Nephron (organoid): ENCODE measurements at regions not wholly inside any gene's neighbourhood (a gene's known extent, or its start where the extent isn't known, plus 50 kb on each side); places are given as distances from the start of the nearest gene placed in this dataset.

Experiments used
- H3K27ac Mint-ChIP-seq, 3 experiments: 2 replicates each; pipeline ENCODE4 v1.8.0; 2020; ENCODE audit warnings: mixed read lengths in 3 of 3, mild to moderate bottlenecking in 2 of 3, moderate library complexity in 1 of 3
- H3K27me3 Mint-ChIP-seq: 2 replicates; pipeline ENCODE4 v1.8.0; 2021; ENCODE audit warnings: low read depth, mild to moderate bottlenecking, moderate library complexity, mixed read lengths
- H3K36me3 Mint-ChIP-seq: 2 replicates; pipeline ENCODE4 v1.8.0; 2020; ENCODE audit warnings: low read depth, mixed read lengths
- H3K4me1 Mint-ChIP-seq: 2 replicates; pipeline ENCODE4 v1.8.0; 2020; ENCODE audit warnings: mixed read lengths
- H3K4me3 Mint-ChIP-seq, 3 experiments: 2 replicates each; pipeline ENCODE4 v1.8.0; 2020; ENCODE audit warnings: mild to moderate bottlenecking in 3 of 3, mixed read lengths in 3 of 3, moderate library complexity in 2 of 3
- H3K9me3 Mint-ChIP-seq: 2 replicates; pipeline ENCODE4 v1.8.0; 2020; ENCODE audit warnings: mixed read lengths
- CTCF ChIP-seq, 3 experiments: fragments of 200-600 bp; sonication (generic); IDR thresholded peaks; one replicate each; pipeline ENCODE4 v1.5.0; 2021; ENCODE audit warnings: antibody characterized with exemption in 3 of 3; ENCODE audit not compliant: unreplicated experiment in 3 of 3

GRCh38 chr6:113347436-113347835 is 509.7 kb upstream of the MARCKS start:
- Mint-ChIP-seq H3K4me3 (no peak overlapping the region), H3K27ac (no peak overlapping the region), H3K36me3 (no peaks in the 10 kb centered on the region), H3K27me3 (no peaks in the 10 kb centered on the region), H3K9me3 (no peaks in the 10 kb centered on the region), H3K4me1 (peaks cover 25% of the 10 kb centered on the region)
- no peak for TF ChIP-seq CTCF (IDR thresholded peaks at IDR 0.05; ENCODE audit: unreplicated experiment in 3 of 3)

GRCh38 chr6:113350461-113350860 is 506.7 kb upstream of the MARCKS start:
- H3K4me1 Mint-ChIP-seq, result peaks cover 33% of the 10 kb centered on the region
- H3K27me3 Mint-ChIP-seq, result no peaks in the 10 kb centered on the region
- H3K9me3 Mint-ChIP-seq, result no peaks in the 10 kb centered on the region
- no peaks in the 10 kb centered on the region for H3K36me3 Mint-ChIP-seq
- no peak overlapping the region for H3K4me3 Mint-ChIP-seq
- peak overlapping the region; percentile 6 to 55 (median 36) for H3K27ac Mint-ChIP-seq
- TF ChIP-seq CTCF (IDR thresholded peaks at IDR 0.05; ENCODE audit: unreplicated experiment in 3 of 3), result no peak

- no peaks in the 10 kb centered on the region for H3K36me3 Mint-ChIP-seq
- no peaks in the 10 kb centered on the region for H3K9me3 Mint-ChIP-seq
- peak overlapping the region; percentile 6 to 58 (median 55) for H3K27ac Mint-ChIP-seq
- H3K4me3 Mint-ChIP-seq, result no peak overlapping the region
- no peak for TF ChIP-seq CTCF (IDR thresholded peaks at IDR 0.05; ENCODE audit: unreplicated experiment in 3 of 3)
- no peaks in the 10 kb centered on the region for H3K27me3 Mint-ChIP-seq
- H3K4me1 Mint-ChIP-seq, result peaks cover 33% of the 10 kb centered on the region
Observed at GRCh38 chr6:113351173-113351834, 505.8 kb upstream of the MARCKS start.

GRCh38 chr6:113352029-113352801 is 504.9 kb upstream of the MARCKS start:
- peak overlapping the region; percentile 6 to 58 (median 43) for H3K27ac Mint-ChIP-seq
- no peaks in the 10 kb centered on the region for H3K27me3 Mint-ChIP-seq
- no peak overlapping the region for H3K4me3 Mint-ChIP-seq
- H3K9me3 Mint-ChIP-seq, result no peaks in the 10 kb centered on the region
- peaks cover 33% of the 10 kb centered on the region for H3K4me1 Mint-ChIP-seq
- H3K36me3 Mint-ChIP-seq, result no peaks in the 10 kb centered on the region
- no peak for TF ChIP-seq CTCF (IDR thresholded peaks at IDR 0.05; ENCODE audit: unreplicated experiment in 3 of 3)

GRCh38 chr6:113352831-113353230 is 504.3 kb upstream of the MARCKS start:
- no peaks in the 10 kb centered on the region for H3K9me3 Mint-ChIP-seq
- H3K4me3 Mint-ChIP-seq, result no peak overlapping the region
- peak overlapping the region in 2 of 3 experiments; percentile 22 to 43 for H3K27ac Mint-ChIP-seq
- no peaks in the 10 kb centered on the region for H3K36me3 Mint-ChIP-seq
- peaks cover 33% of the 10 kb centered on the region for H3K4me1 Mint-ChIP-seq
- no peak for TF ChIP-seq CTCF (IDR thresholded peaks at IDR 0.05; ENCODE audit: unreplicated experiment in 3 of 3)
- H3K27me3 Mint-ChIP-seq, result no peaks in the 10 kb centered on the region
